ENCODE measurements at regions not wholly inside any gene's neighbourhood (a gene's known extent, or its start where the extent isn't known, plus 50 kb on each side); places are given as distances from the start of the nearest gene placed in this dataset.

DNA sequence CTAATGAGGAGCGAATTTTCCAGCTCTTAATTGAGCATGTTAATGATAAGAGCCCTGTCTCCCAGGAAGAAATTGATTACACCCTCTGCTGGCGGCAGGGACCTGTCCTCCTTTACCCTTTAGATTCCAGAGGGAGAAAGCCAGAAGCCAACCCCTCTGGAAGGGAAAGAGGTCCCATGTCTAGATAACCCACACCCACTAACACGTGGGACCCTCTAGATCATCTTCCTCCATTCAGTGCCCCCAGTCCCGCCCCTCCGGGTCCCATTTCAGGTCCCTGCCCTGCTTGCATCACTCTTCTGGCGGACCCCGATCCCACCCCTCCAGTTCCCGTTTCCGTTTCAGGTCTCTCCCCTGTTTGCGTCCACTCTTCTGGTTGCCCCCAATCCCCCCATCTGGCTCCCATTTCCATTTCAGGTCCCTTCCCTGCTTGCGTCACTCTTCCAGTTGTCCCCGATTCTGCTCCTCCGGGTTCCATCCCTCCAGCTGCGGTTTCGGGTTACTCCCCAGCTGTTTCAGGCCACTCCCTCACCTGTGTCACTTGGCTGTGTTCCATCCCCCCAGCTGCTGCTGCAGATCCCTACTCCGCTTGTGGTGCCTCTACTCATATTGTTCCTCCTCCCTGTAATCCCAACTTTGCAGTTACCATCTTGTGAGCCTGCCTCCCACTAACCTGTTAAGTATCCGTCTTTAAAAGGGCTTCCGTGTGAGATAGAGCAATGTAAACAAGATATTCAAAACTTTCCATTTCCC lies 202.4 kb downstream of the SH2D4B start:
- Mint-ChIP-seq H3K9me3 (ENCODE audit: unreplicated experiment) (no peaks in the 10 kb centered on the region), H3K4me1 (ENCODE audit: unreplicated experiment) (no peaks in the 10 kb centered on the region), H3K4me3 (ENCODE audit: unreplicated experiment) (no peak overlapping the region), H3K27me3 (ENCODE audit: unreplicated experiment) (no peaks in the 10 kb centered on the region), H3K27ac (ENCODE audit: unreplicated experiment) (no peak overlapping the region), H3K36me3 (ENCODE audit: low read depth, unreplicated experiment) (no peaks in the 10 kb centered on the region)
- TF ChIP-seq, protein P1, sequence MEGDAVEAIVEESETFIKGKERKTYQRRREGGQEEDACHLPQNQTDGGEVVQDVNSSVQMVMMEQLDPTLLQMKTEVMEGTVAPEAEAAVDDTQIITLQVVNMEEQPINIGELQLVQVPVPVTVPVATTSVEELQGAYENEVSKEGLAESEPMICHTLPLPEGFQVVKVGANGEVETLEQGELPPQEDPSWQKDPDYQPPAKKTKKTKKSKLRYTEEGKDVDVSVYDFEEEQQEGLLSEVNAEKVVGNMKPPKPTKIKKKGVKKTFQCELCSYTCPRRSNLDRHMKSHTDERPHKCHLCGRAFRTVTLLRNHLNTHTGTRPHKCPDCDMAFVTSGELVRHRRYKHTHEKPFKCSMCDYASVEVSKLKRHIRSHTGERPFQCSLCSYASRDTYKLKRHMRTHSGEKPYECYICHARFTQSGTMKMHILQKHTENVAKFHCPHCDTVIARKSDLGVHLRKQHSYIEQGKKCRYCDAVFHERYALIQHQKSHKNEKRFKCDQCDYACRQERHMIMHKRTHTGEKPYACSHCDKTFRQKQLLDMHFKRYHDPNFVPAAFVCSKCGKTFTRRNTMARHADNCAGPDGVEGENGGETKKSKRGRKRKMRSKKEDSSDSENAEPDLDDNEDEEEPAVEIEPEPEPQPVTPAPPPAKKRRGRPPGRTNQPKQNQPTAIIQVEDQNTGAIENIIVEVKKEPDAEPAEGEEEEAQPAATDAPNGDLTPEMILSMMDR (IDR thresholded peaks at IDR 0.05; ENCODE audit: unreplicated experiment), result no peak
- DNase-seq (ENCODE audit: low spot score), result no peak

DNA sequence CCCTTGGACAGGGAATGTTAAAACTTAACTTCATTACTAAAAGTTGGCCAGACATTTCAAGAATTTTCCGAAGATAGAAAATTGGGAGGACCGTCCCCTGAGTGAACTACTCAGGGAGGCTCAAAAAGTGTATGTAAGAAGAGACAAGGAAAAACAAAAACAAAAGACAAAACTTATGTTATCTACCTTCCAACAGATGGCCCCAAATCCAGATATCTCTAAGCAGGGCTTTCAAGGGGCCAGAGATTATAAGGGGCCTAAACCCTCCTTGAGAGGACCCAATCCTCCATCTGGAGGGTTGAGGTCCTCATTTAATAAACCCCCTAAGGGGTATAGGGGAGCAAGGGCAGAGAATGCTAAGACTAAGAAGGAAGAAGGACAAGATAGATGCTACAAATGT lies 203.6 kb downstream of the SH2D4B start:
- Mint-ChIP-seq H3K36me3 (ENCODE audit: low read depth, unreplicated experiment) (no peaks in the 10 kb centered on the region), H3K27me3 (ENCODE audit: unreplicated experiment) (no peaks in the 10 kb centered on the region), H3K4me1 (ENCODE audit: unreplicated experiment) (no peaks in the 10 kb centered on the region), H3K9me3 (ENCODE audit: unreplicated experiment) (no peaks in the 10 kb centered on the region), H3K27ac (ENCODE audit: unreplicated experiment) (no peak overlapping the region), H3K4me3 (ENCODE audit: unreplicated experiment) (no peak overlapping the region)
- no peak for DNase-seq (ENCODE audit: low spot score)
- TF ChIP-seq, protein P1 (IDR thresholded peaks at IDR 0.05; ENCODE audit: unreplicated experiment), result no peak

DNA sequence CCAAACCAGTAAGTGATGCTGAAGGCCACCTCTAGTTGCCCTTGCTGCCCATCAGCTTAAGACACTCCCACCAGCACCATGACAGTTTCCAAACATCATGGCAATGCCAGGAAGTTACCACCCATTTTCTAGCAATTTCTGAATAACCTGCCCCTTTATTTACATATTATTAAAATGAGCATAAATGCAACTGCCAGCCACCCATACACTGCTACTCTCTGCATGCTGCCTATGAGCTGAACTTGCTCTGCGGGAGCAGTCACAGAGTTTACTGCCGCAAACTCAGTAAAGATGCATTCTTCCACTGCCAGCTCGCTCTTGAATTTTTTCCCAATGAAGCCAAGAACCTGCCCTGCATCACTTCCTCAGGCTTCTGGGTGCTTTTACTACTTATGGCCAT lies 212.6 kb downstream of the SH2D4B start:
- Mint-ChIP-seq H3K9me3 (ENCODE audit: unreplicated experiment) (no peaks in the 10 kb centered on the region), H3K27me3 (ENCODE audit: unreplicated experiment) (no peaks in the 10 kb centered on the region), H3K4me3 (ENCODE audit: unreplicated experiment) (no peak overlapping the region), H3K27ac (ENCODE audit: unreplicated experiment) (no peak overlapping the region), H3K4me1 (ENCODE audit: unreplicated experiment) (peaks cover 2% of the 10 kb centered on the region), H3K36me3 (ENCODE audit: low read depth, unreplicated experiment) (no peaks in the 10 kb centered on the region)
- TF ChIP-seq, protein P1 (IDR thresholded peaks at IDR 0.05; ENCODE audit: unreplicated experiment), result no peak
- no peak for DNase-seq (ENCODE audit: low spot score)

DNA sequence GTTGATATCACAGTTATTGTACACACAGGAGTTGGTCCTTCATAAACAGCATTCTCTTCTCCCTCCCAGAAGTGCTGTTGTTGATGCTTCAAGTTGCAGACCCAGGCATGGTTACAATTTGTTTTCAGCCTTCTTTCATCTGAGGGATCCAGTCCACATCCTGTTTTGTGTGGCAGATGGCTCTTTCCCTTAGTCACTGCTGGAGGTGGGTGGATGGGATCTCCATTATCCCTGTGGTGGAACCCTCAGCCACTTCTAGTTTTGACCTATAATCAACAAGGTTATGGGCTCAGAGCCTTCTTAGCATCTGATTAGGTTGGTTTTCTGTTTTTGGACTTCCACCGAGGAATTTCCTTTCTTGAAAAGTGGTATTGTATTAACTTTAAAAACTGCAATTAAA lies 214.2 kb downstream of the SH2D4B start:
- H3K27me3 Mint-ChIP-seq (ENCODE audit: unreplicated experiment), result no peaks in the 10 kb centered on the region
- H3K4me1 Mint-ChIP-seq (ENCODE audit: unreplicated experiment), result peaks cover 2% of the 10 kb centered on the region
- H3K4me3 Mint-ChIP-seq (ENCODE audit: unreplicated experiment), result peak overlapping the region; percentile 2
- no peaks in the 10 kb centered on the region for H3K9me3 Mint-ChIP-seq (ENCODE audit: unreplicated experiment)
- DNase-seq (ENCODE audit: low spot score), result no peak
- H3K36me3 Mint-ChIP-seq (ENCODE audit: low read depth, unreplicated experiment), result no peaks in the 10 kb centered on the region
- H3K27ac Mint-ChIP-seq (ENCODE audit: unreplicated experiment), result no peak overlapping the region
- TF ChIP-seq, protein P1 (IDR thresholded peaks at IDR 0.05; ENCODE audit: unreplicated experiment), result no peak

DNA sequence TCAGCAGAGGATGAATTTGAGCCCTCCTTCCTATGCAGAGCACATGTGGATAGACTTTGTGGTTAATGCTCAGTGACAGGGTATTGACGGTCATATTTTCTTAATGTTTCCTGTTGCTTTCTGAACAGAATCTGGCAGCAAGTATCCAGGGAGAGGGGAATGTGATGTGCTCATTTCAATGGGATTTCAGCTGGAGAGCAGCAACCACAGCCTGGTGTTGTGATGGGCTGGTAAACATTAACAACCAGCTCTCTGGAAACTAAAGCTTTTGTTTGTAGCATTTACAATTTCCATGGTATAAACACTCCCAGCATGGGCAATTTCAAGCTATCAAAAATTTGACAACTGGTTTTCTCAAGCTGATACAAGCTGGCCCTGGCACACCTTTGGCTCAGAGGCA lies 215.9 kb downstream of the SH2D4B start:
- Mint-ChIP-seq H3K27me3 (ENCODE audit: unreplicated experiment) (no peaks in the 10 kb centered on the region), H3K36me3 (ENCODE audit: low read depth, unreplicated experiment) (no peaks in the 10 kb centered on the region), H3K4me3 (ENCODE audit: unreplicated experiment) (no peak overlapping the region), H3K4me1 (ENCODE audit: unreplicated experiment) (peaks cover 2% of the 10 kb centered on the region), H3K27ac (ENCODE audit: unreplicated experiment) (no peak overlapping the region), H3K9me3 (ENCODE audit: unreplicated experiment) (no peaks in the 10 kb centered on the region)
- TF ChIP-seq, protein P1 (IDR thresholded peaks at IDR 0.05; ENCODE audit: unreplicated experiment), result no peak
- DNase-seq (ENCODE audit: low spot score), result no peak
